ENCODE measurements at regions not wholly inside any gene's neighbourhood (a gene's known extent, or its start where the extent isn't known, plus 50 kb on each side); places are given as distances from the start of the nearest gene placed in this dataset.

GRCh38 chr2:171253900-171254650, 93.4 kb upstream of the TLK1 start:
- H3K9me3 ChIP-seq, result peaks cover 0 to 10% of the 10 kb centered on the region in 2 donors
- no peaks in the 10 kb centered on the region for H3K36me3 ChIP-seq
- peaks cover 0 to 3% (median 0%) of the 10 kb centered on the region in 4 donors for H3K4me1 ChIP-seq
- no peak overlapping the region for H3K4me3 ChIP-seq
- WGBS, 2 donors (ENCODE audit: low coverage in 1 of 2), result 78 to 79% methylated on average over 2 of the region's 2 CpGs
- DNase-seq, result no peak
- no peak for TF ChIP-seq EP300 (IDR thresholded peaks at IDR 0.05; ENCODE audit: low read depth)
- TF ChIP-seq CTCF (IDR thresholded peaks at IDR 0.05), result peak in 1 of 5 experiments; percentile 26
- peak in 1 of 3 donors; percentile 43 for TF ChIP-seq POLR2AphosphoS5 (IDR thresholded peaks at IDR 0.05)
- intact Hi-C loops (cut with DNase I; ENCODE audit: low total_unique reads), result no loop called here
- in situ Hi-C loops (cut with MboI; ENCODE audit: low pct_ligation_motif_present in 1 of 4, low pct_unique_long_range_greater_than_20kb in 1 of 4, low sequenced_read_pairs in 3 of 4), result no loop called here
- no peaks in the 10 kb centered on the region for H3K27me3 ChIP-seq
- peak overlapping the region in 3 of 4 donors; percentile 43 to 52 (median 49) for H3K27ac ChIP-seq

GRCh38 chr2:171253279-171253678, 92.6 kb upstream of the TLK1 start:
- 76 to 83% methylated on average over 1 of the region's 1 CpG for WGBS, 2 donors (ENCODE audit: low coverage in 1 of 2)
- DNase-seq, result no peak
- no peak for TF ChIP-seq POLR2A (IDR thresholded peaks at IDR 0.05)
- no peak for TF ChIP-seq EP300 (IDR thresholded peaks at IDR 0.05; ENCODE audit: low read depth)
- TF ChIP-seq CTCF (IDR thresholded peaks at IDR 0.05), result no peak
- no peak for TF ChIP-seq POLR2AphosphoS5 (IDR thresholded peaks at IDR 0.05)
- no peaks in the 10 kb centered on the region for H3K27me3 ChIP-seq
- peaks cover 0 to 10% of the 10 kb centered on the region in 2 donors for H3K9me3 ChIP-seq
- H3K36me3 ChIP-seq, result no peaks in the 10 kb centered on the region
- in situ Hi-C loops (cut with MboI; ENCODE audit: low pct_ligation_motif_present in 1 of 4, low pct_unique_long_range_greater_than_20kb in 1 of 4, low sequenced_read_pairs in 3 of 4) (no loop called here), intact Hi-C loops (cut with DNase I; ENCODE audit: low total_unique reads) (no loop called here)
- H3K27ac ChIP-seq, result peak overlapping the region in 3 of 4 donors; percentile 43 to 52 (median 49)
- no peak overlapping the region for H3K4me3 ChIP-seq
- peaks cover 0 to 3% (median 0%) of the 10 kb centered on the region in 4 donors for H3K4me1 ChIP-seq

- in situ Hi-C loops (cut with MboI; ENCODE audit: low pct_ligation_motif_present in 1 of 4, low pct_unique_long_range_greater_than_20kb in 1 of 4, low sequenced_read_pairs in 3 of 4), result no loop called here
- Histone ChIP-seq H3K27ac (no peak overlapping the region), H3K9me3 (peaks cover 4 to 8% of the 10 kb centered on the region in 2 donors), H3K4me3 (no peak overlapping the region), H3K27me3 (no peaks in the 10 kb centered on the region), H3K4me1 (no peaks in the 10 kb centered on the region), H3K36me3 (no peaks in the 10 kb centered on the region)
- 80 to 93% methylated on average over 1 of the region's 1 CpG for WGBS, 2 donors (ENCODE audit: low coverage in 1 of 2)
- no peak for TF ChIP-seq EP300 (IDR thresholded peaks at IDR 0.05; ENCODE audit: low read depth)
- intact Hi-C loops (cut with DNase I; ENCODE audit: low total_unique reads), result no loop called here
- no peak for DNase-seq
Measured at GRCh38 chr2:171249689-171250088, 89.0 kb upstream of the TLK1 start.

DNA sequence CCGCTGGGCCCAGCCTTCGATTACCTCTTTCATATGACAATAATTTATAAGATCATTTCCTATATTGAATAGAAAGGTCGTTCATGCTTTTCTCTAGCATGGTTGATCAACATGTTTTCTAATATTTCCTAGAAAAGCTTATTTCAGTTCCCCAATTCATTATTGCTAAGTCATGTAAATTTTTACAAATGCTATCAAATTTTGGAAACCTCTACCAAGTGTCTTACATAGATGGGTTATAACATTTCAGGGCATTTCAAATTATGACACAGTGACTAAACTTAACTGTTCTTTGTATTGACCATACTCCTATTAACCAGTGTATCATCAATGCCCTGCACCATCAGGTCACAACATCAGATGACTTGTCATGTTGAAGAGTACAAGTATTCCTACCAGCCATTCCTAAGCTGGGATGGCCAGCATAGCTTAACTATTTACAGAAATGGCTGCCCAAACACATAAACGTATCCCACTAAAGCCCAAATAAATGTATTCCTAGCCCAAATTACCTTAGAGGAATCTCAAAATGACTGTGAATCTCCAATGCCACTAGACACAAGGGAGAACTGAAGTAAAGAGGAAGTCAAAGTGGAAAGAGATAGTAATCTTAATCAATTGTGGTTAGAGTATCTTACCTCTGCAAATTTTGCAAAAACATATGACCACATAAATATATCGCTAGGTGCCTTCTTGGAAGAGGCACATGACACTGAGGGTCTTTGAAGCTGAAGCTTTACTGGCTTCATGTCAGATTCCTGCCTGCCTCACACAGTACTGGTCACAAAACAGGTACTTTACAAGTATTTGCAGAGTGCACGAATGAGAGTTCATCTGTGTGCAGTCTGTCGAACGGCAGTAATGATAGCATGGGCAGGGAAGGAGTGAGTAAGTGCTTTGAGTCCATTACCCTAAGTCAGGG, 87.3 kb upstream of the TLK1 start:
- no peaks in the 10 kb centered on the region for H3K4me1 ChIP-seq
- no peak for TF ChIP-seq CTCF (IDR thresholded peaks at IDR 0.05)
- TF ChIP-seq POLR2AphosphoS5 (IDR thresholded peaks at IDR 0.05), result no peak
- TF ChIP-seq EP300 (IDR thresholded peaks at IDR 0.05; ENCODE audit: low read depth), result no peak
- TF ChIP-seq POLR2A (IDR thresholded peaks at IDR 0.05), result no peak
- no peaks in the 10 kb centered on the region for H3K27me3 ChIP-seq
- H3K4me3 ChIP-seq, result no peak overlapping the region
- in situ Hi-C loops (cut with MboI; ENCODE audit: low pct_ligation_motif_present in 1 of 4, low pct_unique_long_range_greater_than_20kb in 1 of 4, low sequenced_read_pairs in 3 of 4), result no loop called here
- H3K9me3 ChIP-seq, result peaks cover 4% of the 10 kb centered on the region in 2 donors
- intact Hi-C loops (cut with DNase I; ENCODE audit: low total_unique reads), result no loop called here
- no peak overlapping the region for H3K27ac ChIP-seq
- no peak for DNase-seq
- 74 to 76% methylated on average over 8 of the region's 8 CpGs for WGBS, 2 donors (ENCODE audit: low coverage in 1 of 2)
- no peaks in the 10 kb centered on the region for H3K36me3 ChIP-seq
